Activated CD4-positive, alpha-beta T cell treated with anti-CD3 and anti-CD28 coated beads, Interleukin-2, amount 50 U/mL, for 16 hours (primary cell): ENCODE measurements at regions not wholly inside any gene's neighbourhood (a gene's known extent, or its start where the extent isn't known, plus 50 kb on each side); places are given as distances from the start of the nearest gene placed in this dataset.
A peak's percentile ranks its signal among the peaks of the same experiment; 100 is the strongest.
"Not testable (repeated sequence)": the region's sequence is repeated elsewhere in the genome, so short reads cannot be mapped to it uniquely, and the experiment has no call there.

Source experiments
- DNase-seq: peaks from one replicate; pipeline ENCODE4 v3.0.0-alpha.2; 2020

DNA sequence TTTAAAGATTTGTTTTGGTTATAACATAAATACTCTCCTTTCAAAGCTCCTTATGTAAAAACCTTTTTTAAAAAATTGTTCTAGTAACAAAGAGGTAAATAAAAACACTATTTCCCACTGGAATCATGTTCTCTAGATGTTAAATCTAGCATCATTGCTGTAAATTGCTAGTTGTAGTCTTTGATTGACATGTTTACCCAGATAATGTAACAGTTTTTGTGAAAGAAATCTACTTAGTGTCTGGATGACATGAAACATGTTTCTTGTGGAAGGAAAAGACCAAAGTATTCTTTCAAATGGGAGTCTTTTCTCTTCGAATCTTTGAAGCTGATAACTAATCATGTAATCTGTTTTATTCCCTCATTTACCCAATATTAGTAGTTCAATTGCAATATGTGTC is 1565.9 kb upstream of the WWC1 start:
- no peak for DNase-seq

GRCh38 chr5:166726406-166726805 is 1565.0 kb upstream of the WWC1 start:
- DNase-seq: no peak

- DNase-seq: not testable (repeated sequence)
Observed at GRCh38 chr5:166742951-166743350, 1548.5 kb upstream of the WWC1 start.

GRCh38 chr5:166746506-166746905 is 1544.9 kb upstream of the WWC1 start:
- DNase-seq: no peak

- DNase-seq: no peak
Observed at GRCh38 chr5:166750376-166750775, 1541.1 kb upstream of the WWC1 start.

GRCh38 chr5:166758151-166758550 is 1533.3 kb upstream of the WWC1 start:
- no peak for DNase-seq

DNA sequence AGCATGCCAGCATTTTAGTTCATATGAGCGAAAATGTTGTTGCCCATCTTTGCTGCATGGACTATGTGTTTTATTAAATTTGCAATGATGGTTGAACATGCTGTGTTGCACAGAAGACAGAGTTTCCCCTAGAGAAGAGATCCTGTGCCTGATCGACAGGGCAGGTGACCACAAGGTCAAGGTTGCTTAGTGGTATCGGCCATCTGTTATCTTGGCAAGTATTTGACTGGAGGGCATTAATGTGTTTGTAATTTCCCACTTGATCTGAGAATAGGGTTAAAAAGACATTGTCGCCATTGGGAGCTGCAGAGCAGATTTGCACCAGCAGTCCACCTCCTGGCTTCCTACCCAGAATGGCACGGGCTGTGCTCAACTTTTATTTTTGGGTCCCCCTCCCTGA is 1523.6 kb upstream of the WWC1 start:
- no peak for DNase-seq

- DNase-seq: no peak
Observed at GRCh38 chr5:166768536-166768935, 1522.9 kb upstream of the WWC1 start.

- DNase-seq: peak; percentile 3
Observed at GRCh38 chr5:166772770-166773169, 1518.7 kb upstream of the WWC1 start.

DNA sequence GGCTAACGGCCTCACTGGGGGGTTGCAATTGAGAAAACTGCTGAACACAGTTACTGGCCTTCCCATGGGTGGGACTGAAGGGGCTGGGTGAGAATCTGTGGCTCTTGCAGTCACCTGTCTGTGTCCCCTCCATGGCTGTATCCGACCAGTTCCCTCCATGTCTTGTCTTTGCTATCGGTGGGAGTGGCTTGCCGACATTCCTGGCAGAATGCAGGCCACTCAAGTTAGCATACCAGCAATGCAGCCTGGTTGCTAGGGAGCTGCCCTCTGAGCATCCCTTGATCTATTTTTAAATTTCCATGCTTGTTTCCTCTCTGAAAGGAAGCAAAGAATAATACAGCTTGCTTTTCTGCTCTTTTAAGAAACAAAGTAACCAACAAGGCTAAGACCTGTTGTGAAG is 1509.7 kb upstream of the WWC1 start:
- DNase-seq: no peak

GRCh38 chr5:166784545-166785078 is 1506.8 kb upstream of the WWC1 start:
- DNase-seq: no peak

DNA sequence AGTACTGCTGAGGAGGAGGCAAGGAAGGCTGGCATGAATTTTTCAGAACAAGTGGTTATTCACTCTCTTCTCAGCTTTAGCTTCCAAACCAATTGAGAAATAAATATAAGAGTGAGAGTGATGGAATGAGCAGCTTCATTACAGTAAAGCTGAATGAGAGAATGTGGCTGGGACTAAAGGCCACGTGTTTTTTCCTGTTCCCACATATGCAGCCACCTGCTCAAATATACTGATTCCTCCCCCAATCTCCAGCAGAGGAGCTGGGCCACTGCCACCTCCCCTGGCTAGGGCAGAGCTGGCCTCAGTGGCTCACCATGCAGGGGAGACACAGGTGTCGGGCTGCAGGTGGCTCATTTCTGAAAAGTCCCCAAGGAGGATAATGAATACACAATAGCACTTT is 1505.3 kb upstream of the WWC1 start:
- no peak for DNase-seq

DNA sequence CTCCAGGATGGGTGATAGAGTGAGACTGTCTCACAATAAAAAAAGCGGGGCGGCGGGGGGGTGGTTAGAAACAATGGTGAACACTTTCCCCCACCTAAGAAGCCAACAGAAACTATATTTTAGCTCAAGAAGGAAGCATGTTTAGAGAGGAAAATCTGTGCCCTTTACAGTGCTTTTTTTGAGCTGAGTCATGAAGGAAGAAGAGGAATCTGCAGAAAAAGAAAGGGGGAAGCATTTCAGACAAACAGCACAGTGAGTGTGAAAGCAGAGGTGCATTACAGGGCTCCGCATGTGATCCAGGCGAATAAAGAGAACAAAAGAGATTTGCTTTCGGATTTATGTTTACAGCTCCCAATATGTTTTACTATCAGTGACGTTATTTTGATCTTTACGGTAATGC is 1504.6 kb upstream of the WWC1 start:
- no peak for DNase-seq

GRCh38 chr5:166788050-166788449 is 1503.4 kb upstream of the WWC1 start:
- DNase-seq: no peak

DNA sequence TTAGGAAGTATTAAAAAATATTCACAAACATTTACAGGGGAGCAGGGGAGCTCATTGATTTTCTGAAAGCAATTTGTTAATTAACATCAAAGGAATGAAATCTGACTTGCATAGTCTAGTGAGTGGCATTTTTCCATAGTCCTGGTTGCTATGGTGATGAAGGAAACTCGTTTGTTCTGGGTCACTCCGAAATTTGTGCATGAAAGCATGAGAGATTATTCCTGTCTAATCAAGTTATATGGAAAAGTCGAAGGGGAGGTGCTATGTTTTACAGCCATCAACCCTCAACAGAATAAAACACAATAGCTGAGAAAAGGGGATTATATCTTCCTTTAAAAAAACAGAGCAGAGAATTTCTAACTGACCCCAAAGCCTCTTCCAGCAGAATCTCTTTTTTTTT is 1495.7 kb upstream of the WWC1 start:
- DNase-seq: no peak

- DNase-seq: no peak
Observed at GRCh38 chr5:166803058-166803457, 1488.4 kb upstream of the WWC1 start.

- not testable (repeated sequence) for DNase-seq
Observed at GRCh38 chr5:166804223-166804622, 1487.2 kb upstream of the WWC1 start.

DNA sequence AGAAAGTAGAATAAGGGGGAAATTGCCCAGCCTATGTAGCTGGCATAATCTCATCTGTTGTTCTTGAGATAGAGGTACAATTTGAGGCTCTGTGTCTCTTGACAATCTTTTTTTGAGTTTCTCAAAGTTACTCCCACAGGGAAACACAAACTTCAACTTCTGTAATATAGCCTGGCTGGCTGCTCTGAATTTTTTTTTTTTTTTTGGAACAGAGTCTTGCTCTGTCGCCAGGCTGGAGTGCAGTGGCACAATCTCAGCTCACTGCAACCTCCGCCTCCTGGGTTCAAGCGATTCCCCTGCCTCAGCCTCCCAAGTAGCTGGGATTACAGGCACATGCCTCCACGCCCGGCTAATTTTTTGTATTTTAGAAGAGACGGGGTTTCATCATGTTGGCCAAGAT is 1486.8 kb upstream of the WWC1 start:
- not testable (repeated sequence) for DNase-seq

DNA sequence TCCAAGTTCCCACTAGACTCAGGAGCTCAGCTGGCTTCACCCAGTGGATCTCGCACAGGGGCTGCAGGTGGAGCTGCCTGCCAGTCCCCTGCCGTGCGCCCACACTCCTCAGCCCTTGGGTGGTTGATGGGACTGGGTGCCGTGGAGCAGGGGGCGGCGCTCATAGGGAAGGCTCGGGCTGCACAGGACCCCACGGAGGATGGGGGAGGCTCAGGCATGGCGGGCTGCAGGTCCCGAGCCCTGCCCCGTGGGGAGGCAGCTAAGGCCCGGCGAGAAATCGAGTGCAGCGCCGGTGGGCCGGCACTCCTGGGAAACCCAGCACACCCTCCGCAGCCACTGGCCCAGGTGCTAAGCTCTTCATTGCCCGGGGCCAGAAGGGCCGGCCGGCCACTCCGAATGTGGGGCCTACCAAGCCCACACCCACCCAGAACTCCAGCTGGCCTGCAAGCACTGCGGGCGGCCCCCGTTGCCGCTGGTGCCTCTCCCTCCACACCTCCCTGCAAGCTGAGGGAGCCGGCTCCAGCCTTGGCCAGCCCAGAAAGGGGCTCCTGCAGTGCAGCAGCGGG is 1481.3 kb upstream of the WWC1 start:
- DNase-seq: not testable (repeated sequence)

DNA sequence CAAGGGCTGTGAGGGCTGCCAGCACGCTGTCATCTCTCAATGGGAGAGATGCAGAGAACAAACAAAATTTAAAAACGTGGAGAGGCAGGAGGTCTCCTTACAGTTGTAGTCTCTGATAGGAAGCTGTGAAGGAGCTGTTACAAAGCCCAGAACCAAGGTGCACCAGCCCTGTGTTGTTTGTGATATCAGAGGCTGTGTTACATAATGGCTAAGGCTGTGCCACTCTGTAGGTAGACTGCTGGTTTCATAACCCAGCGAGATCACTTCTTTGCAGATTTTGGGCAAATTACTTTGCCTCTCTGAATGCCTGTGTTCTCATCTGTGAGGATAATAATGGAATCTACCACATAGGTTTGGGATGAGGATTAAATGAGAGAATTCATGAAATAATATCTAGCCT is 1480.7 kb upstream of the WWC1 start:
- DNase-seq: no peak

DNA sequence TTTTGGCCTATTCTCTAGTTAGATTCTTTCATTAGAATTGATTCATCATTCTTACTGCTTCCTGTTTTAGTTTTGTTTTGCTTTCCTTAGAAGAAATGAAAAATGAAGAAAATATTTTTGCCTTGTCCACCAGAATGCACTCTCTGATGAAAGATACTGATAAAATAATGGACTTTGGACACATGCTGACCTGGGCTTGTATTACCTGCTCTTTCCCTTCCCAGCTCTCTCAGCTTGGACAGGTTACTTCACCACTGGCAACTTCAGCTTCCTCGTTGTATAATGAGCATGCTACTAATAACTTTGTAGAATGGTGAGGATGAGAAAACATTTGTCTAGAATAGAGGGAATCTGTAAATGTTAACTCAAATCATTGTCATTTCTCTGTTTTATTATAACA is 1468.1 kb upstream of the WWC1 start:
- DNase-seq: no peak

DNA sequence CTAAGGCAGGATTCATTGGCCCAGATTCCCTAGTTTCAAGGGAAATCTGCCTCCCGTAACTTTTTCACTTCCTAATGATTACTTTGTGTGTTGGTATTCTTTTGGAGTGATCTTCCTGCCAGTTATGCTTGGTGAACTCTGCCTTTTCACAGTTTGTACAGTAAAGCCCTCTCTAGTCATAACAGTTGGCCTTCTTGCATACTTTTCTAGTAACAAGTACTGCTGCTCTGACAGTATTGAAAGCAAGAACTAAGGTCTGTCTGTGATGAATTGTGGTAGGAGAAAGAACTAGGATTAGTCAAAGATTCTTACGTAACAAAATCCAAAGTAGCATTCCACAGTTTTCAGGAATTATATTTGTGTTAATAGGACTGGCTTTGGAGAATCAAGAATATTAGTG is 1457.2 kb upstream of the WWC1 start:
- no peak for DNase-seq

DNA sequence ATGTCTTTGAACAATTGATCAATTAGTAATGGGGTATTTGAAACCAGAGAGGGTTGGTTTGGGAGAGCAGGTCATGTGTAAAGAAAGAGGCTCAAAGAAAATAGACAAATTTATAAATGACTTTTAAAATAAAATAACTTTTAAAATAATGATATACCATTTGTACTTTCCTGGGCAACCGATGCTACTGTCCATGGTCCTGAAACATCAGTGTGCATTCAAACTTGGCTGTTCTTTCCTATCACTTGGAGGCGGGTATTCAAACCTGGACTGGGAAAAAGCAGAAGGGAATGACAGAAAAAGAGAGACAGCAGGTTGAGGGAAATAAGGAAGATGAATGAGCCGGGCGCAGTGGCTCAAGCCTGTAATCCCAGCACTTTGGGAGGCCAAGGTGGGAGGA is 1446.4 kb upstream of the WWC1 start:
- no peak for DNase-seq

DNA sequence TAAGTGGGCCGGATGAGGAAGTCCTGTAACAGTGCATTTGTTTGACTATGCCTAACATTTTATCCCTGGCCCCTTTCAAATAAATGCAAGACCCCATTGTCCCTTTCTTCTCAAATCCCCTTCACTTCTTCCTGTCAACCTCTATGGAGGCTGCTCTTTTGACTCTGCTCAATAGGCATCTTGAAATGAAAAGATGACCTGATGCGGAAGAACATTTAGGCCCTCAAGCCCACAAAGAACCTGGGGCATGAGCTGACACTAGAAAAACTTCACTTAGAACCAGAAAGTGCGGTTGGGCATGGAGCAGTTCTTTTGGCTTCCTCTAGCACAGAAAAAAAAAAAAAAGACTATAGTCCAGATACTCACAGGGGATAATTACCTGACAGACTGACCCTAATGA is 1434.7 kb upstream of the WWC1 start:
- DNase-seq: no peak

DNA sequence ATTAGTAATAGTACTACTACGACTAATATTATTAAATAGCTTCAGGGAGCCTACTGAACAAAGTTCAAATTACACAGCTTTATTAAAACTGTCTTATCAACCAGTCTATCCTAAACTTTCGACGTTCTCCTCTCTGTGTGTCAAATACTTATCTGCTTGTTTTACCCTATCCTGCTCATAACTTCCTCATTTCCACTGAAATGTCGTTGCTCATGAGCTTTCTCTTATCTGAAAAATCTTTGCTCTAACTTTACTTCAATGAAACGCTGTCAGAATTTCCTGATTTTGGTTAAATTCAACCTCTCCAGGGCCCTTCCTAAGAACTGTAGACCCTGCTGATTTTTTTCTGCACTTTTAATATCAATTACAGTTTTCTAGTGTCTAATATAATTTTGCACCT is 1431.0 kb upstream of the WWC1 start:
- DNase-seq: no peak

DNA sequence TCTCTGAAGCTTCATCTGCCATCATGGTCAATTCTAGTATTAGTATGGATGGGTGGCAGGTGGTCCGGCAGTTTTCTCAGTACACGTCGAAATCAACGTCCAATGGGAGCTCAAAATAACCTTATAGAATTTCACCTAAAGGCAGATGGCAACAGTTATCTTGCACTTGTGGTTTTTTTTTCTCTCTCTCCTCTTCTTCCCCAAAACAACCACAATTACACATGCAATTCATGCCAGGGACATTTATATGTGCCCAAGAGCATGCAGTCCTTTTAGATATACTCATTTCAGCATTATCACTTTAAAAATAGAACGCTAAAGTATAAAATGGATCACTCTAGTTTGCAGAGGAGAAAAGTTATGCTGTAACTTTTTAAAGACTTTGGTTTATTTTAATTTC is 1428.9 kb upstream of the WWC1 start:
- DNase-seq: no peak
